ENCODE measurements at regions not wholly inside any gene's neighbourhood (a gene's known extent, or its start where the extent isn't known, plus 50 kb on each side); places are given as distances from the start of the nearest gene placed in this dataset.

GRCh38 chr4:28421221-28421620 is 1560.6 kb downstream of the STIM2 start:
- DNase-seq (ENCODE audit: low read depth in 1 of 2, low spot score in 1 of 2), result no peak
- no peak for TF ChIP-seq REST (IDR thresholded peaks at IDR 0.05; ENCODE audit: insufficient replicate concordance, low read depth)
- TF ChIP-seq GABPA (IDR thresholded peaks at IDR 0.05; ENCODE audit: low read depth), result no peak
- no peak for TF ChIP-seq POLR2AphosphoS5 (IDR thresholded peaks at IDR 0.05; ENCODE audit: low read depth)
- no peak for TF ChIP-seq CTCF (IDR thresholded peaks at IDR 0.05; ENCODE audit: insufficient read depth, low read length)
- TF ChIP-seq SPI1 (IDR thresholded peaks at IDR 0.05; ENCODE audit: borderline replicate concordance, low read depth), result no peak

GRCh38 chr4:28426251-28426650 is 1565.6 kb downstream of the STIM2 start:
- TF ChIP-seq REST (IDR thresholded peaks at IDR 0.05; ENCODE audit: insufficient replicate concordance, low read depth) (no peak), SPI1 (IDR thresholded peaks at IDR 0.05; ENCODE audit: borderline replicate concordance, low read depth) (no peak), CTCF (IDR thresholded peaks at IDR 0.05; ENCODE audit: insufficient read depth, low read length) (no peak), GABPA (IDR thresholded peaks at IDR 0.05; ENCODE audit: low read depth) (no peak), POLR2AphosphoS5 (IDR thresholded peaks at IDR 0.05; ENCODE audit: low read depth) (no peak)

More at GRCh38 chr4:28421221-28421620, 1560.6 kb downstream of the STIM2 start:
- Histone ChIP-seq H3K4me3 (replicated peaks; ENCODE audit: insufficient read depth, low read length) (no peak overlapping the region), H3K27ac (replicated peaks) (no peak overlapping the region), H3K27me3 (ENCODE audit: insufficient read depth, poor library complexity, severe bottlenecking) (no peaks in the 10 kb centered on the region)

GRCh38 chr4:28427306-28428085 is 1566.9 kb downstream of the STIM2 start:
- Histone ChIP-seq H3K27ac (replicated peaks) (no peak overlapping the region), H3K27me3 (ENCODE audit: insufficient read depth, poor library complexity, severe bottlenecking) (no peaks in the 10 kb centered on the region), H3K4me3 (replicated peaks; ENCODE audit: insufficient read depth, low read length) (no peak overlapping the region)
- DNase-seq (ENCODE audit: low read depth in 1 of 2, low spot score in 1 of 2), result no peak
- no peak for TF ChIP-seq GABPA (IDR thresholded peaks at IDR 0.05; ENCODE audit: low read depth)
- TF ChIP-seq REST (IDR thresholded peaks at IDR 0.05; ENCODE audit: insufficient replicate concordance, low read depth), result no peak
- TF ChIP-seq POLR2AphosphoS5 (IDR thresholded peaks at IDR 0.05; ENCODE audit: low read depth), result no peak
- no peak for TF ChIP-seq CTCF (IDR thresholded peaks at IDR 0.05; ENCODE audit: insufficient read depth, low read length)
- TF ChIP-seq SPI1 (IDR thresholded peaks at IDR 0.05; ENCODE audit: borderline replicate concordance, low read depth), result no peak

More at GRCh38 chr4:28426251-28426650, 1565.6 kb downstream of the STIM2 start:
- DNase-seq (ENCODE audit: low read depth in 1 of 2, low spot score in 1 of 2), result no peak
- H3K4me3 ChIP-seq (replicated peaks; ENCODE audit: insufficient read depth, low read length), result no peak overlapping the region
- H3K27ac ChIP-seq (replicated peaks), result no peak overlapping the region
- no peaks in the 10 kb centered on the region for H3K27me3 ChIP-seq (ENCODE audit: insufficient read depth, poor library complexity, severe bottlenecking)

Measured in HL-60 (cell line).